Gastroesophageal sphincter (tissue), 3 donors: ENCODE measurements at regions not wholly inside any gene's neighbourhood (a gene's known extent, or its start where the extent isn't known, plus 50 kb on each side); places are given as distances from the start of the nearest gene placed in this dataset.

Experiments
- EP300 ChIP-seq: sonication (generic); formaldehyde crosslinking; IDR thresholded peaks from one replicate; pipeline ENCODE4 v1.6.1; 2017; ENCODE audit warnings: antibody characterized with exemption, mild to moderate bottlenecking
- POLR2A ChIP-seq, 2 donors: fragments of 450-650 bp; IDR thresholded peaks; one replicate each; pipeline ENCODE4 v1.6.1; 2017; ENCODE audit warnings: antibody characterized with exemption in 2 of 2, mild to moderate bottlenecking in 2 of 2, moderate library complexity in 1 of 2
- TF ChIP-seq, protein P1 (sequence below), 4 experiments: fragments of 200-600 bp in 2 of 4; fragments of 450-650 bp in 2 of 4; sonication (generic) in 1 of 4; IDR thresholded peaks; one replicate each; pipeline ENCODE4 v1.5.1; 2017 to 2019; ENCODE audit warnings: antibody characterized with exemption in 4 of 4, mild to moderate bottlenecking in 2 of 4, moderate library complexity in 2 of 4

DNA sequence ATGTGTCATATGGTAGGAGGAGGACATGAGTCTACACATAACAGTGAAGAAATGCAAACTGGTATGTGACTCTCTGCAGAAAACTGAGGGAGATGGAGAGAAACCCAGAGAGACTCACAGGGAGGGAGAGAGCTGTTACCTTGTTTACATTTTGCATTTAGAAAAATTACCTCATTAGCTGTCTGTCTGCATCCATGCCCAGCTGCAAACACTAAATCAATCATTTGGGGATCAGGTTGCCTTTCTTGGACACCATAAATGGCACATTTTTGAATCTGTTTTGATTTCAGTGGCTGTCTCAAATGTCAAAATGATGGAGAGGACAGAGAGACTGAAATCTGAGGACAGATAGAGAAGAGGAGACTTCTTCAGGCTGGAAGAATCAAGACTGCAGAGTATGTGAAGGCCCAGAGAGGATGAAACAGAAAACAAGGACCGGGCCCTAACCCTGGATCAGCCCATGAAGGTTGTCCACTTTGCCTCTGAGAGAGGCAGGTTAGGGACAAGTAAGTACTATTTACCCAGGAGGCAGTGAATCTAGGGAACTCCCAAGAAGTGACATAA, 92.2 kb downstream of the UNC5CL start:
- TF ChIP-seq, protein P1, sequence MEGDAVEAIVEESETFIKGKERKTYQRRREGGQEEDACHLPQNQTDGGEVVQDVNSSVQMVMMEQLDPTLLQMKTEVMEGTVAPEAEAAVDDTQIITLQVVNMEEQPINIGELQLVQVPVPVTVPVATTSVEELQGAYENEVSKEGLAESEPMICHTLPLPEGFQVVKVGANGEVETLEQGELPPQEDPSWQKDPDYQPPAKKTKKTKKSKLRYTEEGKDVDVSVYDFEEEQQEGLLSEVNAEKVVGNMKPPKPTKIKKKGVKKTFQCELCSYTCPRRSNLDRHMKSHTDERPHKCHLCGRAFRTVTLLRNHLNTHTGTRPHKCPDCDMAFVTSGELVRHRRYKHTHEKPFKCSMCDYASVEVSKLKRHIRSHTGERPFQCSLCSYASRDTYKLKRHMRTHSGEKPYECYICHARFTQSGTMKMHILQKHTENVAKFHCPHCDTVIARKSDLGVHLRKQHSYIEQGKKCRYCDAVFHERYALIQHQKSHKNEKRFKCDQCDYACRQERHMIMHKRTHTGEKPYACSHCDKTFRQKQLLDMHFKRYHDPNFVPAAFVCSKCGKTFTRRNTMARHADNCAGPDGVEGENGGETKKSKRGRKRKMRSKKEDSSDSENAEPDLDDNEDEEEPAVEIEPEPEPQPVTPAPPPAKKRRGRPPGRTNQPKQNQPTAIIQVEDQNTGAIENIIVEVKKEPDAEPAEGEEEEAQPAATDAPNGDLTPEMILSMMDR (IDR thresholded peaks at IDR 0.05): no peak
- TF ChIP-seq POLR2A (IDR thresholded peaks at IDR 0.05) (no peak), EP300 (no peak)
